ENCODE measurements at regions not wholly inside any gene's neighbourhood (a gene's known extent, or its start where the extent isn't known, plus 50 kb on each side); places are given as distances from the start of the nearest gene placed in this dataset.

- Histone ChIP-seq H3K27me3 (ENCODE audit: insufficient read depth, low read length) (peaks cover 12% of the 10 kb centered on the region; the same call in 1 of the 2 replicates), H3K4me3 (replicated peaks in 1 of 2; ENCODE audit: low read depth in 1 of 2, low read length in 2 of 2) (no peak overlapping the region), H3K9me2 (ENCODE audit: insufficient read depth) (no peaks in the 10 kb centered on the region), H3K9ac (ENCODE audit: low read length) (no peak overlapping the region), H3K9me3 (ENCODE audit: control insufficient read depth in 1 of 2, insufficient read depth in 1 of 2, low read depth in 1 of 2, low read length in 2 of 2) (no peaks in the 10 kb centered on the region), H3K36me3 (ENCODE audit: control insufficient read depth in 1 of 2, insufficient read depth in 2 of 2, low read length in 2 of 2) (no peaks in the 10 kb centered on the region), H3K4me1 (ENCODE audit: control insufficient read depth in 1 of 2, insufficient read depth in 2 of 2, low read length in 2 of 2) (no peaks in the 10 kb centered on the region), H3K79me2 (ENCODE audit: insufficient read depth, low read length) (no peaks in the 10 kb centered on the region), H2AFZ (ENCODE audit: low read depth, low read length, poor library complexity, severe bottlenecking) (no peak overlapping the region), H4K20me1 (ENCODE audit: insufficient read depth) (no peaks in the 10 kb centered on the region; the same call in 1 of the 2 replicates), H3K27ac (ENCODE audit: low read depth, low read length) (no peak overlapping the region), H3K4me2 (ENCODE audit: low read length) (no peak overlapping the region)
- no TSS peak for BruUV-seq (replicated peaks)
- ChIA-PET RAD21 (ENCODE audit: low non-redundant PET in 1 of 2, low total read pairs in 2 of 2, uncharacterized antibody in 2 of 2, unreplicated experiment in 2 of 2) (no interaction called here), POLR2A (no interaction called here), CTCF (no interaction called here)
- DNase-seq (ENCODE audit: low read depth, low spot score) = no peak
- no peak for ATAC-seq
- TF ChIP-seq REST (IDR thresholded peaks at IDR 0.05; ENCODE audit: low read depth) = no peak
- TF ChIP-seq SIN3A (IDR thresholded peaks at IDR 0.05; ENCODE audit: low read depth) = no peak
- no peak for TF ChIP-seq RAD21 (IDR thresholded peaks at IDR 0.05; ENCODE audit: low read depth)
- TF ChIP-seq FOSL1 (IDR thresholded peaks at IDR 0.05; ENCODE audit: low read depth) = no peak
- TF ChIP-seq ZNF274 (IDR thresholded peaks at IDR 0.05; ENCODE audit: low read depth, low read length) = no peak
- no peak for TF ChIP-seq ELF1 (IDR thresholded peaks at IDR 0.05; ENCODE audit: borderline replicate concordance, low read depth)
- intact Hi-C loops (cut with micrococcal nuclease) = no loop called here
These were observed 70.9 kb downstream of the NAV1 start for GRCh38 chr1:201609661-201610318.

- H3K9me2 ChIP-seq (ENCODE audit: insufficient read depth) = no peaks in the 10 kb centered on the region
- no peaks in the 10 kb centered on the region for H3K79me2 ChIP-seq (ENCODE audit: insufficient read depth, low read length)
- ChIA-PET RAD21 (ENCODE audit: low non-redundant PET in 1 of 2, low total read pairs in 2 of 2, uncharacterized antibody in 2 of 2, unreplicated experiment in 2 of 2) (no interaction called here), CTCF (no interaction called here), POLR2A (no interaction called here)
- BruUV-seq (replicated peaks) = no TSS peak
- H3K27me3 ChIP-seq (ENCODE audit: insufficient read depth, low read length) = peaks cover 8% of the 10 kb centered on the region; the same call in 1 of the 2 replicates
- H3K9ac ChIP-seq (ENCODE audit: low read length) = no peak overlapping the region
- intact Hi-C loops (cut with micrococcal nuclease) = no loop called here
- no peak overlapping the region for H3K4me3 ChIP-seq (replicated peaks in 1 of 2; ENCODE audit: low read depth in 1 of 2, low read length in 2 of 2)
- H3K27ac ChIP-seq (ENCODE audit: low read depth, low read length) = no peak overlapping the region
- H3K4me1 ChIP-seq (ENCODE audit: control insufficient read depth in 1 of 2, insufficient read depth in 2 of 2, low read length in 2 of 2) = no peaks in the 10 kb centered on the region
- no peaks in the 10 kb centered on the region for H3K9me3 ChIP-seq (ENCODE audit: control insufficient read depth in 1 of 2, insufficient read depth in 1 of 2, low read depth in 1 of 2, low read length in 2 of 2)
- no peak overlapping the region for H3K4me2 ChIP-seq (ENCODE audit: low read length)
- TF ChIP-seq CEBPB (IDR thresholded peaks at IDR 0.05; ENCODE audit: low read depth) (no peak), SP1 (IDR thresholded peaks at IDR 0.05; ENCODE audit: low read depth) (no peak)
- H2AFZ ChIP-seq (ENCODE audit: low read depth, low read length, poor library complexity, severe bottlenecking) = no peak overlapping the region
- ATAC-seq = no peak
- DNase-seq (ENCODE audit: low read depth, low spot score) = no peak
- no peaks in the 10 kb centered on the region; the same call in 1 of the 2 replicates for H4K20me1 ChIP-seq (ENCODE audit: insufficient read depth)
- no peaks in the 10 kb centered on the region for H3K36me3 ChIP-seq (ENCODE audit: control insufficient read depth in 1 of 2, insufficient read depth in 2 of 2, low read length in 2 of 2)
These were observed 71.9 kb downstream of the NAV1 start for GRCh38 chr1:201610858-201611257.
